HG03439 (cell line): ENCODE measurements at regions not wholly inside any gene's neighbourhood (a gene's known extent, or its start where the extent isn't known, plus 50 kb on each side); places are given as distances from the start of the nearest gene placed in this dataset.

Experiments
- ATAC-seq: cut with Tn5 transposase; IDR thresholded peaks from one replicate; pipeline ENCODE4 v1.9.1; 2021; ENCODE audit warnings: mild to moderate bottlenecking, moderate library complexity; ENCODE audit not compliant: unreplicated experiment

GRCh38 chr10:131746241-131746711 lies 154.5 kb upstream of the PPP2R2D start:
- ATAC-seq, result no peak

GRCh38 chr10:131746785-131747184 lies 154.0 kb upstream of the PPP2R2D start:
- ATAC-seq, result no peak

- ATAC-seq, result no peak
These were observed 153.6 kb upstream of the PPP2R2D start for GRCh38 chr10:131747251-131747650.

- ATAC-seq, result no peak
These were observed 153.0 kb upstream of the PPP2R2D start for GRCh38 chr10:131747791-131748190.

- no peak for ATAC-seq
These were observed 152.6 kb upstream of the PPP2R2D start for GRCh38 chr10:131748191-131748590.

- no peak for ATAC-seq
These were observed 151.7 kb upstream of the PPP2R2D start for GRCh38 chr10:131748831-131749766.

- ATAC-seq, result no peak
These were observed 151.1 kb upstream of the PPP2R2D start for GRCh38 chr10:131749767-131750142.

GRCh38 chr10:131750171-131750895 lies 150.5 kb upstream of the PPP2R2D start:
- ATAC-seq, result no peak

GRCh38 chr10:131750973-131751826 lies 149.6 kb upstream of the PPP2R2D start:
- no peak for ATAC-seq

- no peak for ATAC-seq
These were observed 148.7 kb upstream of the PPP2R2D start for GRCh38 chr10:131751827-131752775.

GRCh38 chr10:131753336-131753735 lies 147.5 kb upstream of the PPP2R2D start:
- no peak for ATAC-seq

GRCh38 chr10:131755200-131755599 lies 145.6 kb upstream of the PPP2R2D start:
- no peak for ATAC-seq

GRCh38 chr10:131757285-131758058 lies 143.3 kb upstream of the PPP2R2D start:
- ATAC-seq, result no peak

GRCh38 chr10:131758062-131758938 lies 142.5 kb upstream of the PPP2R2D start:
- no peak for ATAC-seq

- no peak for ATAC-seq
These were observed 141.9 kb upstream of the PPP2R2D start for GRCh38 chr10:131758939-131759301.

- no peak for ATAC-seq
These were observed 141.5 kb upstream of the PPP2R2D start for GRCh38 chr10:131759347-131759746.

GRCh38 chr10:131760416-131761166 lies 140.2 kb upstream of the PPP2R2D start:
- ATAC-seq, result no peak
